H1 (cell line): ENCODE measurements at regions not wholly inside any gene's neighbourhood (a gene's known extent, or its start where the extent isn't known, plus 50 kb on each side); places are given as distances from the start of the nearest gene placed in this dataset.

Source experiments
- CBX5 ChIP-seq: fragments of 300-800, 300-1000 bp; sonication (generic); IDR thresholded peaks from 2 replicates; pipeline ENCODE4 v1.7.1; 2016; ENCODE audit warnings: antibody characterized with exemption, low read length, low read depth
- JUND ChIP-seq: IDR thresholded peaks from 2 replicates; pipeline ENCODE4 v1.6.1; 2011; ENCODE audit warnings: mild to moderate bottlenecking, improper control_type of control experiment, low read length
- MAFK ChIP-seq: IDR thresholded peaks from 2 replicates; pipeline ENCODE4 v1.6.1; 2012; ENCODE audit warnings: low read depth, mild to moderate bottlenecking, improper control_type of control experiment, low read length
- SIRT6 ChIP-seq: IDR thresholded peaks from one replicate; pipeline ENCODE4 v1.7.1; 2012; ENCODE audit warnings: low read length, inconsistent platforms
- TF ChIP-seq, protein P1 (sequence below): IDR thresholded peaks from 2 replicates; pipeline ENCODE4 v1.6.1; 2012; ENCODE audit warnings: inconsistent platforms
- TF ChIP-seq, protein P2 (sequence below): IDR thresholded peaks from 2 replicates; pipeline ENCODE4 v1.6.1; 2012; ENCODE audit warnings: inconsistent platforms

DNA sequence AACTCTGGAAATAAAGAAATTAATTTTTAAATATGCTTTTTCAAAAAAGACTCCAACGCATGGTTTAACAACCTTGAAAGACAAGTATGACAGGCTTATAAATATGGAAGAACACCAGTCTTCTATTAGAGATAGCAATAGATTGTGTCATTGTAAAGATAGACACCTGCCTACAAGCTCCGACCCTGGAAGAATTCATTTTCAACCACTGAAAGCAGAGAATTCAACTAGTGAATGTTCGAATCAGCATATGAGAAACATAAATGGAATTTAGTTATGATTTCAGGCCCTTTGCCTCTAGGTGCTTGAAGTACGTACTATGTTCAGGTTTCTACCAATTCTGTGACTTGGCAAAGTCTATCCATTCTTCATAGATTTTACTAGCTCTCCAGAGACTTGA, 244.5 kb downstream of the DPY19L2 start (continued):
- TF ChIP-seq, protein P1, sequence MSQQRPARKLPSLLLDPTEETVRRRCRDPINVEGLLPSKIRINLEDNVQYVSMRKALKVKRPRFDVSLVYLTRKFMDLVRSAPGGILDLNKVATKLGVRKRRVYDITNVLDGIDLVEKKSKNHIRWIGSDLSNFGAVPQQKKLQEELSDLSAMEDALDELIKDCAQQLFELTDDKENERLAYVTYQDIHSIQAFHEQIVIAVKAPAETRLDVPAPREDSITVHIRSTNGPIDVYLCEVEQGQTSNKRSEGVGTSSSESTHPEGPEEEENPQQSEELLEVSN = no peak
- no peak for TF ChIP-seq MAFK
- no peak for TF ChIP-seq JUND
- no peak for TF ChIP-seq CBX5
- TF ChIP-seq, protein P2, sequence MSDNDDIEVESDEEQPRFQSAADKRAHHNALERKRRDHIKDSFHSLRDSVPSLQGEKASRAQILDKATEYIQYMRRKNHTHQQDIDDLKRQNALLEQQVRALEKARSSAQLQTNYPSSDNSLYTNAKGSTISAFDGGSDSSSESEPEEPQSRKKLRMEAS = no peak
- no peak for TF ChIP-seq SIRT6
